H1 (cell line): ENCODE measurements at regions not wholly inside any gene's neighbourhood (a gene's known extent, or its start where the extent isn't known, plus 50 kb on each side); places are given as distances from the start of the nearest gene placed in this dataset.

ENCODE experiments used
- CTCF ChIA-PET: fragments of 300-600 bp; sonication (Branson Sonifier 250); formaldehyde crosslinking; loops from one replicate; lab custom pipeline; 2021; ENCODE audit not compliant: partially characterized antibody; lab: Charles Lee
- POLR2A ChIA-PET: fragments of 300-600 bp; sonication (Branson Sonifier 250); formaldehyde crosslinking; loops from one replicate; lab custom pipeline; 2021; ENCODE audit warnings: inconsistent platforms; ENCODE audit not compliant: partially characterized antibody; lab: Charles Lee
- DNase-seq, 2 experiments: peaks; one replicate each; pipeline versions ENCODE4 v3.0.0 to v3.0.0-alpha.2; 2010 to 2022; ENCODE audit warnings: low spot score in 2 of 2, low read depth in 1 of 2, mixed read lengths in 1 of 2
- FAIRE-seq: peaks from 2 replicates; lab custom pipeline; 2011; peaks lifted over from hg19 to GRCh38; lab: Jason Lieb, UNC
- H2AFZ ChIP-seq: 2 replicates; pipeline ENCODE4 v1.8.1; 2012; ENCODE audit warnings: low read length, inconsistent platforms
- H2AK5ac ChIP-seq: 2 replicates; pipeline ENCODE4 v1.6.1; 2013; ENCODE audit warnings: low read depth, low read length
- H2BK120ac ChIP-seq: replicated peaks from 2 replicates; pipeline ENCODE3; 2013; ENCODE audit warnings: low read depth, low read length, inconsistent platforms
- H2BK12ac ChIP-seq: 2 replicates; pipeline ENCODE4 v1.6.1; 2013; ENCODE audit warnings: low read depth, low read length
- H2BK15ac ChIP-seq: 2 replicates; pipeline ENCODE4 v1.6.1; 2013; ENCODE audit warnings: low read length
- H2BK20ac ChIP-seq: 2 replicates; pipeline ENCODE4 v1.6.1; 2013; ENCODE audit warnings: low read length
- H2BK5ac ChIP-seq: 2 replicates; pipeline ENCODE4 v1.6.1; 2013; ENCODE audit warnings: low read depth, low read length
- H3K14ac ChIP-seq: 2 replicates; pipeline ENCODE4 v1.6.1; 2013; ENCODE audit warnings: inconsistent platforms; ENCODE audit not compliant: insufficient read length
- H3K18ac ChIP-seq: 2 replicates; pipeline ENCODE4 v1.6.1; 2013; ENCODE audit warnings: low read length; ENCODE audit errors: extremely low read depth
- H3K23ac ChIP-seq: 2 replicates; pipeline ENCODE4 v1.6.1; 2013; ENCODE audit warnings: inconsistent platforms; ENCODE audit not compliant: insufficient read length
- H3K23me2 ChIP-seq: 2 replicates; pipeline ENCODE4 v1.6.1; 2013; ENCODE audit warnings: low read depth, low read length
- H3K27ac ChIP-seq: 2 replicates; pipeline ENCODE4 v1.6.1; 2011; ENCODE audit warnings: low read depth, low read length, inconsistent platforms
- H3K27me3 ChIP-seq, 4 experiments: replicated peaks in 1 of 4; 1 replicate in 1 of 4; 2 replicates in 3 of 4; pipeline versions ENCODE4 v1.6.1 to v1.8.1; 2011 to 2013; ENCODE audit warnings: low read length in 3 of 4, mild to moderate bottlenecking in 3 of 4, inconsistent platforms in 2 of 4, mixed read lengths in 2 of 4, moderate library complexity in 1 of 4; ENCODE audit not compliant: control insufficient read depth in 3 of 4, insufficient read depth in 3 of 4; ENCODE audit errors: extremely low read depth in 1 of 4
- H3K36me3 ChIP-seq, 4 experiments: 2 replicates each; pipeline versions ENCODE4 v1.6.1 to v1.8.1; 2011 to 2013; ENCODE audit warnings: mild to moderate bottlenecking in 4 of 4, low read length in 3 of 4, moderate library complexity in 2 of 4, control low read depth in 1 of 4, inconsistent platforms in 1 of 4; ENCODE audit not compliant: insufficient read depth in 4 of 4, control insufficient read depth in 2 of 4
- H3K4ac ChIP-seq: replicated peaks from 2 replicates; pipeline ENCODE3; 2013; ENCODE audit warnings: low read length, low read depth, mixed read lengths, inconsistent platforms; ENCODE audit not compliant: insufficient read length
- H3K4me1 ChIP-seq, 4 experiments: replicated peaks in 1 of 4; 1 replicate in 1 of 4; 2 replicates in 3 of 4; pipeline versions ENCODE4 v1.6.1 to v1.8.1; 2011 to 2013; ENCODE audit warnings: low read length in 3 of 4, inconsistent platforms in 2 of 4, mixed read lengths in 1 of 4; ENCODE audit not compliant: insufficient read depth in 4 of 4, control insufficient read depth in 3 of 4
- H3K4me2 ChIP-seq, 2 experiments: 2 replicates each; pipeline versions ENCODE4 v1.6.1 to v1.8.1; 2011 to 2013; ENCODE audit warnings: low read depth in 2 of 2, low read length in 2 of 2, control low read depth in 1 of 2, inconsistent platforms in 1 of 2, mild to moderate bottlenecking in 1 of 2; ENCODE audit not compliant: insufficient read depth in 1 of 2
- H3K4me3 ChIP-seq, 4 experiments: fragments of 200-600, 300-600 bp in 1 of 4; sonication (generic), shearing (Covaris generic), sonication (Bioruptor Twin) in 1 of 4; 2 replicates each; pipeline versions ENCODE4 v1.5.1 to v1.8.1; 2011 to 2016; ENCODE audit warnings: low read length in 4 of 4, low read depth in 3 of 4, control low read depth in 2 of 4, inconsistent platforms in 2 of 4, mild to moderate bottlenecking in 2 of 4, mixed read lengths in 1 of 4, moderate library complexity in 1 of 4; ENCODE audit not compliant: insufficient read depth in 2 of 4; ENCODE audit errors: extremely low read depth in 1 of 4
- H3K56ac ChIP-seq: replicated peaks from 2 replicates; pipeline ENCODE3; 2013; ENCODE audit warnings: low read depth, mild to moderate bottlenecking, mixed read lengths, low read length, inconsistent platforms; ENCODE audit not compliant: insufficient read length
- H3K79me1 ChIP-seq: 2 replicates; pipeline ENCODE4 v1.6.1; 2013; ENCODE audit warnings: low read depth, low read length, control low read depth
- H3K79me2 ChIP-seq, 2 experiments: 2 replicates each; pipeline versions ENCODE4 v1.6.1 to v1.8.1; 2012 to 2013; ENCODE audit warnings: low read length in 2 of 2, mild to moderate bottlenecking in 2 of 2, inconsistent platforms in 1 of 2; ENCODE audit not compliant: insufficient read depth in 2 of 2, control insufficient read depth in 1 of 2
- H3K9ac ChIP-seq, 4 experiments: replicated peaks in 1 of 4; 1 replicate in 1 of 4; 2 replicates in 3 of 4; pipeline versions ENCODE4 v1.6.1 to v1.8.1; 2011 to 2013; ENCODE audit warnings: low read depth in 3 of 4, low read length in 3 of 4, control low read depth in 2 of 4, mild to moderate bottlenecking in 2 of 4, moderate library complexity in 2 of 4, inconsistent platforms in 1 of 4; ENCODE audit errors: extremely low read depth in 1 of 4
- H3K9me3 ChIP-seq, 2 experiments: 2 replicates each; pipeline versions ENCODE4 v1.6.1 to v1.8.1; 2012 to 2013; ENCODE audit warnings: mild to moderate bottlenecking in 2 of 2, moderate library complexity in 2 of 2, control low read depth in 1 of 2, inconsistent platforms in 1 of 2, low read depth in 1 of 2, low read length in 1 of 2, mixed read lengths in 1 of 2; ENCODE audit not compliant: insufficient read depth in 2 of 2
- H4K20me1 ChIP-seq, 2 experiments: replicated peaks in 1 of 2; 2 replicates each; pipeline versions ENCODE3 to v1.8.1; 2011 to 2013; ENCODE audit warnings: inconsistent platforms in 2 of 2, low read length in 2 of 2, mild to moderate bottlenecking in 1 of 2; ENCODE audit not compliant: insufficient read depth in 2 of 2, control insufficient read depth in 1 of 2
- H4K5ac ChIP-seq: 2 replicates; pipeline ENCODE4 v1.6.1; 2013; ENCODE audit warnings: low read length, low read depth, mixed read lengths, inconsistent platforms; ENCODE audit not compliant: insufficient read length
- H4K8ac ChIP-seq: 2 replicates; pipeline ENCODE4 v1.8.0; 2013; ENCODE audit warnings: mild to moderate bottlenecking, moderate library complexity, low read length, inconsistent platforms; ENCODE audit not compliant: insufficient read depth; ENCODE audit errors: extremely low read depth
- H4K91ac ChIP-seq: replicated peaks from 2 replicates; pipeline ENCODE3; 2013; ENCODE audit warnings: low read length, mixed read lengths, inconsistent platforms; ENCODE audit not compliant: insufficient read length
- BCL11A ChIP-seq, 2 experiments: IDR thresholded peaks; one replicate each; pipeline ENCODE4 v1.6.1; 2011; ENCODE audit warnings: low read depth in 2 of 2, low read length in 2 of 2, mild to moderate bottlenecking in 2 of 2
- SIN3A ChIP-seq, 2 experiments: IDR thresholded peaks in 1 of 2; conservative IDR thresholded peaks in 1 of 2; 2 replicates each; pipeline ENCODE4 v1.6.1; 2011 to 2012; ENCODE audit warnings: low read length in 2 of 2, improper control_type of control experiment in 1 of 2, low read depth in 1 of 2, mild to moderate bottlenecking in 1 of 2
- WGBS, 2 experiments: shearing (Covaris generic) in 1 of 2; methylation state at CpG; one replicate each; pipeline versions ENCODE4 v1.1.6 to v1.1.7; 2013 to 2015; ENCODE audit warnings: low lambda C conversion rate in 2 of 2, mixed read lengths in 2 of 2, inconsistent platforms in 1 of 2, low coverage in 1 of 2, missing lambda C conversion rate in 1 of 2; ENCODE audit not compliant: insufficient replicate concordance in 2 of 2, insufficient coverage in 1 of 2, insufficient read length in 1 of 2; ENCODE audit errors: extremely low coverage in 1 of 2, missing lambda C conversion rate in 1 of 2; 5-methylcytosine and 5-hydroxymethylcytosine counted together

DNA sequence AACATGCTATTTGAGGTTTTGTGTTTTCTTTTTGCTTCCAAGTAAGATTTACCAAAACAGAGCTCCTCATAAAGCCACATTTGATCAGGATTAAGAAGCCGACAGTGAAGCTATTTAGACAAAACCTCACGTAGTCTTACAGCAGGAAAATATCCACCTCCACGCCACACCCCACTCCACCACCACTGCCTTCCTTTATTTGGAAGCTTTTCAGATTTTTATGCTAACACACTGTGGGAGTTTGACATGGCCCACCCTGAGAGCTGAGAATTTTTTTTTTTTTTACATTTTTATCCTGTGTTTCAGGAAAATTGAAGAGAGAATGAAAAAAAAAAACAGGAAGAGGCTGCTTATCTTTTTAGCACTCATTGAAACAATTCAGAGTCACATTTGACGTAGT, 104.8 kb upstream of the MC3R start:
- Histone ChIP-seq H3K4ac (no peak overlapping the region), H3K79me2 (no peaks in the 10 kb centered on the region), H3K9me3 (peaks cover 79 to 90% of the 10 kb centered on the region in 2 experiments), H3K4me2 (no peak overlapping the region), H3K18ac (no peak overlapping the region), H3K56ac (no peak overlapping the region), H3K27me3 (no peaks in the 10 kb centered on the region), H4K8ac (no peak overlapping the region), H2BK12ac (no peak overlapping the region), H4K5ac (no peak overlapping the region), H4K91ac (no peak overlapping the region), H2BK120ac (no peak overlapping the region), H2BK20ac (no peak overlapping the region), H3K23me2 (no peaks in the 10 kb centered on the region), H3K4me1 (no peaks in the 10 kb centered on the region), H3K9ac (no peak overlapping the region), H3K79me1 (no peaks in the 10 kb centered on the region), H2AFZ (no peak overlapping the region), H2AK5ac (no peak overlapping the region), H2BK5ac (no peak overlapping the region), H3K23ac (no peak overlapping the region), H4K20me1 (no peaks in the 10 kb centered on the region), H3K27ac (no peak overlapping the region), H3K36me3 (no peaks in the 10 kb centered on the region), H3K4me3 (no peak overlapping the region), H2BK15ac (no peak overlapping the region), H3K14ac (no peak overlapping the region)
- 73% methylated on average over 4 of the region's 4 CpGs; no CpG with 5 or more reads in 1 of the 2 experiments for WGBS, 2 experiments
- POLR2A ChIA-PET, result no interaction called here
- DNase-seq, result no peak
- CTCF ChIA-PET, result no interaction called here
- no peak for FAIRE-seq
- TF ChIP-seq BCL11A (IDR thresholded peaks at IDR 0.05; ENCODE audit: low read depth in 2 of 2, low read length in 2 of 2), result no peak
- no peak for TF ChIP-seq SIN3A (conservative IDR thresholded peaks at IDR 0.05 in 1 of 2, IDR thresholded peaks at IDR 0.05 in 1 of 2; ENCODE audit: low read depth in 1 of 2, low read length in 2 of 2)
